ENCODE measurements at regions not wholly inside any gene's neighbourhood (a gene's known extent, or its start where the extent isn't known, plus 50 kb on each side); places are given as distances from the start of the nearest gene placed in this dataset.

DNA sequence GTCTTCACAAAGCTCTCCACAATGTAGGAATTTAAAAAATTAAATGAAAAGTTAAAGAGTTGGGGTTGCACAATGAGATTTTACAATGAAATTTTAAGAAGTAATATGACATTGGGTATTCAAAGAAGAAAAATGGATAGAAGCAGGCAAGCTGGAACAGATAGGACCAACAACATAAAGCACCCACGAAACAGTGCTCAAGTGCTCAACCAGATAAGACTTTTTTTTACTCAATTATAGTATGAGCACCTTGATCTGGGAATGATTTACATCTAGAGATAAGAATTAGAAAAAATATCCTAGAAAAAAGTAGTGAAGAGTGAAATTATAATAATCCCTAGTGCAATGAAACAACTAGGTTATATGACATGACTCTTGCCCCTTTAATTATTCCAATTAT, 1670.1 kb upstream of the ACO1 start:
- ChIA-PET CTCF (no interaction called here), POLR2A (no interaction called here)
- no peaks in the 10 kb centered on the region for H3K9me3 Mint-ChIP-seq
- H3K36me3 Mint-ChIP-seq (ENCODE audit: low read depth) = no peaks in the 10 kb centered on the region
- H3K4me1 Mint-ChIP-seq = no peaks in the 10 kb centered on the region
- no peaks in the 10 kb centered on the region for H3K27me3 Mint-ChIP-seq
- no peak overlapping the region for H3K27ac Mint-ChIP-seq
- no peak for DNase-seq
- no peak overlapping the region for H3K4me3 Mint-ChIP-seq

GRCh38 chr9:30718483-30718882, 1666.0 kb upstream of the ACO1 start:
- ChIA-PET CTCF (no interaction called here), POLR2A (no interaction called here)
- Mint-ChIP-seq H3K36me3 (ENCODE audit: low read depth) (no peaks in the 10 kb centered on the region), H3K9me3 (no peaks in the 10 kb centered on the region), H3K4me1 (no peaks in the 10 kb centered on the region), H3K27me3 (no peaks in the 10 kb centered on the region), H3K27ac (no peak overlapping the region), H3K4me3 (no peak overlapping the region)
- DNase-seq = no peak

DNA sequence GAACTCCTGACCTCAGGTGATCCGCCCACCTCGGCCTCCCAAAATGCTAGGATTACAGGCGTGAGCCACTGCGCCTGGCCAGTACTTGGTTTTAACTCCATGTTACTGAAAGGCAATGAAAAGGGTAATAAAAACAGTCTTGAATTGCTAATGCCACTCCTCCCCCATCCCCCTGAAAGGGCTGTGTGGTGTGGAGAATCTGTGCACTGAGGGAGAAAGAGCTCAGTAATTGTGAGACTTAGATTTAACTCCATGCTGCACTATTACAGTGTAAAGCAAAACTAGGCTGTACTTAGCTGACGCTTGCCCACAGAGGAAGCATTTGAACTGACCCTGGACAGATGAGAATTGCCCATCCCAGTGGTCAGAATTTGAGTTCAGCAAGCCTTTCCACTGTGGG, 1662.4 kb upstream of the ACO1 start:
- Mint-ChIP-seq H3K36me3 (ENCODE audit: low read depth) (no peaks in the 10 kb centered on the region), H3K4me3 (no peak overlapping the region), H3K27ac (no peak overlapping the region), H3K4me1 (no peaks in the 10 kb centered on the region), H3K27me3 (no peaks in the 10 kb centered on the region), H3K9me3 (no peaks in the 10 kb centered on the region)
- ChIA-PET POLR2A (no interaction called here), CTCF (no interaction called here)
- no peak for DNase-seq

GRCh38 chr9:30723656-30724055, 1660.8 kb upstream of the ACO1 start:
- no peaks in the 10 kb centered on the region for H3K9me3 Mint-ChIP-seq
- ChIA-PET POLR2A (no interaction called here), CTCF (no interaction called here)
- H3K27me3 Mint-ChIP-seq = no peaks in the 10 kb centered on the region
- no peak overlapping the region for H3K27ac Mint-ChIP-seq
- no peak for DNase-seq
- no peaks in the 10 kb centered on the region for H3K36me3 Mint-ChIP-seq (ENCODE audit: low read depth)
- no peaks in the 10 kb centered on the region for H3K4me1 Mint-ChIP-seq
- H3K4me3 Mint-ChIP-seq = no peak overlapping the region

GRCh38 chr9:30732060-30732459, 1652.4 kb upstream of the ACO1 start:
- H3K4me3 Mint-ChIP-seq = no peak overlapping the region
- no peaks in the 10 kb centered on the region for H3K4me1 Mint-ChIP-seq
- POLR2A ChIA-PET = no interaction called here
- CTCF ChIA-PET = no interaction called here
- DNase-seq = no peak
- H3K27ac Mint-ChIP-seq = no peak overlapping the region
- H3K9me3 Mint-ChIP-seq = no peaks in the 10 kb centered on the region
- no peaks in the 10 kb centered on the region for H3K27me3 Mint-ChIP-seq
- H3K36me3 Mint-ChIP-seq (ENCODE audit: low read depth) = no peaks in the 10 kb centered on the region

DNA sequence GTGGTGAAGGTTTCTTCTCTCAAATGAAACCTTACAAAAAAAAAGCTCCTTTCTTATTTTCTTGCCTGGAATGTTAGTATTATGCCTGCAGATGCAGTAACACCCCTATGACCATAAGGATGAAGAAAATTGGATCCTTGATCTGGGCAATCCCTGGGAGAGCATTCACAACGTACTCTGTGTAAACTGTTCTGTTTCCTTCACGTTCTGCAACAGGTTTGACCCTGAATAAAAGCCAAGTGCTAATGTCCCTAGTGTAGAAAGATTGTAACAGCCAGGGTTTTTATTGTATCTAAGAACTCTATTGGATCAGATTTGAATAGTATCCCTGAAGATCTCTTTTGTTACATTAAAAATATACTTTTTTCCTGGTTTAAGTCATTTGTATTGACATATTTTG, 1639.6 kb upstream of the ACO1 start:
- Mint-ChIP-seq H3K4me3 (no peak overlapping the region), H3K36me3 (ENCODE audit: low read depth) (no peaks in the 10 kb centered on the region), H3K9me3 (no peaks in the 10 kb centered on the region), H3K4me1 (no peaks in the 10 kb centered on the region), H3K27ac (no peak overlapping the region), H3K27me3 (no peaks in the 10 kb centered on the region)
- ChIA-PET CTCF (no interaction called here), POLR2A (no interaction called here)
- no peak for DNase-seq

DNA sequence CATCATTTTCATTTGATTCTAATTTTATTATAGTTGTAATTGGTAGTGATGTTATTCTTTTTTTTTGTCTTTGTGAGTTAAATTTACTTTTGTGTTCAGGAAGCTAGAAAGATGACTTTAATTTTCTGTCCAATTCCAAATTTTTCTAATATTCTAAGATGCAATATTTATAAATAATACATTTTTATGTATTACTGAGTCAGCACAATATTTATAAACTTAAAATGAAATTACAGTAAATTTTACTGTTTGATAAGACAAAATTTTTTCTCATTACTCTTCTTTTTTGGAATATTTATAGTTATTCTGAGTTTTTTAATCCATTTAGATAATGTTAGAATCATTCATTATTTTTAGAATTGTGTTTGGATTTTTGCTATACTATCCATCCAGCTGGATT, 1637.9 kb upstream of the ACO1 start:
- Mint-ChIP-seq H3K4me3 (no peak overlapping the region), H3K27me3 (no peaks in the 10 kb centered on the region), H3K9me3 (no peaks in the 10 kb centered on the region), H3K27ac (no peak overlapping the region), H3K36me3 (ENCODE audit: low read depth) (no peaks in the 10 kb centered on the region), H3K4me1 (no peaks in the 10 kb centered on the region)
- ChIA-PET POLR2A (no interaction called here), CTCF (no interaction called here)
- no peak for DNase-seq

DNA sequence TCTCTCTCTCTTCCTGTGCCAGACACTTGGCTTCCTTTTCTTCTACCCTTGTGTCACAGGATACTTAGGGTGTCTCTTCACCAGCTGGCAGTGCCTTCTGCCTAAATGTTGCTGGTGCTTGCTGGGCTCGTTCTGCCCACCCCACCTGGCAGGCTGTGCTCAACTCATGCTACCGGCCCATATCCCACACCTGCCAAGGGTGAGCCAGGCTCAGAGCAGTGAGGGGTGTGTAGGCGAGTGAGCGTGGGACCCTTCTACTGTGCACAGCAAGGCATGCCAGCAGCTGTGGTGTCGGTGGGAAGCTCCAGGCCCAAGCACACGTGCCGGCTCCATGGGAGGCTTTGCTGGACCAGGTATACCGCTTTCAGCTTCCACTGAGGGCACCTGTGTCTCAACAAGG, 1626.7 kb upstream of the ACO1 start:
- no peak overlapping the region for H3K4me3 Mint-ChIP-seq
- no peak overlapping the region for H3K27ac Mint-ChIP-seq
- H3K9me3 Mint-ChIP-seq = no peaks in the 10 kb centered on the region
- CTCF ChIA-PET = interaction anchor here (1.3 kb wide), 1 partner anchor 10 kb away, joined by 3 read pairs; no protein-coding TSS in a partner anchor
- POLR2A ChIA-PET = no interaction called here
- no peak for DNase-seq
- H3K4me1 Mint-ChIP-seq = no peaks in the 10 kb centered on the region
- H3K27me3 Mint-ChIP-seq = no peaks in the 10 kb centered on the region
- no peaks in the 10 kb centered on the region for H3K36me3 Mint-ChIP-seq (ENCODE audit: low read depth)

DNA sequence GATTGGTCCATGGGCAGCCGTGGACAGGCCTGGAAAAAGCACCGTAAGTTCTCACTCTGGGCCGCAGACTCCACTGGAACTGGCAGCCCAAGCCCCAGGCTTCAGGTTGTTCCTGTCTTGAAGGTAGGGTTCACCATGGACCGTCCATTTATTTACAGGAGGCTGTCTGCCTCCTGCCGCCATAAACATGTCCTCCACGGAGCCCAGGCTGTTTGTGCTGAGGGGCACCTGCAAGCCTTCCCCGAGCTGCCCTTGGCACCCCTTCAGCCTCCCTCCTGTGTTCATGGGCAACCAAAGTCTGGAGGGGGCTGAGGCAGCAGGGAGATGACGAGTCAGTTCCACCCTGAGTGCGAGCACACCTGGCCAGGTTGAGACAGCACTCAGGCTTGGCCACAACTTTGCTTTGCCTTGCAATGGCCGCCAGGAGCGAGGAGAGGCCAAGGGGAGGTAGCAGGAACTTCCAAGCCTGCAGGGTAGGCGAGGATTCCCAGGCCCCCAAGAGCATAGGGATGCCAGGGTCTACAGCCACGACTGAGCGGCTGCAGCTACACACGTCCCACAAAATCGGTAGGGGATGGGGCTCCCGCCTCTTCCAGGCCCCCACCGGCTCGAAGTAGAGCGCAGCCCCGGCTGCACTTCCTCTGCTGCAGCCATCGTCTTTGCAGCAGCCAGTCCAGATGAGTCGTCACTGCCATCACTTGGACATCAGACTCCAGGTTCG, 1625.6 kb upstream of the ACO1 start:
- DNase-seq = no peak
- H3K4me3 Mint-ChIP-seq = no peak overlapping the region
- H3K4me1 Mint-ChIP-seq = no peaks in the 10 kb centered on the region
- H3K27ac Mint-ChIP-seq = no peak overlapping the region
- no peaks in the 10 kb centered on the region for H3K27me3 Mint-ChIP-seq
- ChIA-PET POLR2A (no interaction called here), CTCF (interaction anchor here (1.3 kb wide), 1 partner anchor 11 kb away, joined by 3 read pairs; no protein-coding TSS in a partner anchor)
- H3K9me3 Mint-ChIP-seq = no peaks in the 10 kb centered on the region
- H3K36me3 Mint-ChIP-seq (ENCODE audit: low read depth) = no peaks in the 10 kb centered on the region

- DNase-seq = no peak
- H3K4me1 Mint-ChIP-seq = no peaks in the 10 kb centered on the region
- CTCF ChIA-PET = no interaction called here
- no peaks in the 10 kb centered on the region for H3K27me3 Mint-ChIP-seq
- H3K9me3 Mint-ChIP-seq = no peaks in the 10 kb centered on the region
- no peak overlapping the region for H3K4me3 Mint-ChIP-seq
- H3K36me3 Mint-ChIP-seq (ENCODE audit: low read depth) = no peaks in the 10 kb centered on the region
- POLR2A ChIA-PET = no interaction called here
- no peak overlapping the region for H3K27ac Mint-ChIP-seq
Observed at GRCh38 chr9:30765318-30765717, 1619.1 kb upstream of the ACO1 start.

DNA sequence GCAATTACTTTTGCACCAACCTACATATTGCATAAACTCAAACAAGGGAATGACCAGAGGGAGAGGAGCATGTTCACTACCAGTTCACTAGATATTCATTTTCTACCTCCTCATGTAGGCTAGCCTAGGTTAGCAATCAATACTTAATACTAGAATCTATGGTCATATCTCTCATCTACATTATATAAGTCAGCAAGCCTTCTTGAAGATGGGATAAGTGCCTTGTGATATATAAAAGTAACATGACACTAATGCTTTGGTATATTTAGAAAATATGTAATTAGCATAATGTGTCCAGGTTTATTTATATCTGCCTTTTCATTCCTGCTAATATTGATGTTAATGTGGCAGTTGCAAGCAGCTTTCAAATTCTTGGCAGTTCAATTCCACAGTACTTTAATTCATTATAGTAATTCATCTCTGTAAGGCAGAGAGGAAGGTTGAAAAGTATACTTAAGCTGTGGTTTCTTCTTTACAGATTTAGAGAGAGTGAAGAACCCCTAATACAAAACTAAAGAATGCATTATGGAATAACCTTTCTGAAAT, 1613.2 kb upstream of the ACO1 start:
- no peak overlapping the region for H3K27ac Mint-ChIP-seq
- ChIA-PET CTCF (no interaction called here), POLR2A (no interaction called here)
- DNase-seq = no peak
- no peaks in the 10 kb centered on the region for H3K4me1 Mint-ChIP-seq
- no peak overlapping the region for H3K4me3 Mint-ChIP-seq
- H3K27me3 Mint-ChIP-seq = no peaks in the 10 kb centered on the region
- H3K36me3 Mint-ChIP-seq (ENCODE audit: low read depth) = no peaks in the 10 kb centered on the region
- H3K9me3 Mint-ChIP-seq = no peaks in the 10 kb centered on the region

DNA sequence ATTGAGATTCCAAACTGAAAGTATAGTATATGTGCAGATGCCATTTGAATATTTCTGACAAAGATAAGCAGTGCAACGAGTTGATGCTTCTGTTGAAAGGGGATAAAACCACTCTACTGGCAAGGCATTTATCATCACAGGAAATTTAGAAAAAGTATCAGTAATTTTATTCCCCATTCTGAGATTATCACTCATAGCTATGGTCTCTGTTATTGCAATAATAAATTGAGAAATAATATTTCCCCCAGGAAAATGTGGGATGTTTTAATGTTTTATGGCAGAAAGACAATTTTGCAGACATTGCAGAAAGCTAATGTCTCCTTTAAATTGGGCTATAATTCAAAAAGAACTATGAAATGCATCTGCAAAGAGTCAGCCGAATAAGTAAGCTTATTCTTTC, 1612.7 kb upstream of the ACO1 start:
- POLR2A ChIA-PET = no interaction called here
- Mint-ChIP-seq H3K4me3 (no peak overlapping the region), H3K27ac (no peak overlapping the region), H3K27me3 (no peaks in the 10 kb centered on the region), H3K9me3 (no peaks in the 10 kb centered on the region), H3K4me1 (no peaks in the 10 kb centered on the region), H3K36me3 (ENCODE audit: low read depth) (no peaks in the 10 kb centered on the region)
- CTCF ChIA-PET = no interaction called here
- no peak for DNase-seq

- Mint-ChIP-seq H3K27me3 (no peaks in the 10 kb centered on the region), H3K36me3 (ENCODE audit: low read depth) (no peaks in the 10 kb centered on the region), H3K9me3 (no peaks in the 10 kb centered on the region), H3K27ac (no peak overlapping the region), H3K4me3 (no peak overlapping the region), H3K4me1 (no peaks in the 10 kb centered on the region)
- ChIA-PET POLR2A (no interaction called here), CTCF (no interaction called here)
- DNase-seq = no peak
Observed at GRCh38 chr9:30773427-30773826, 1611.0 kb upstream of the ACO1 start.

DNA sequence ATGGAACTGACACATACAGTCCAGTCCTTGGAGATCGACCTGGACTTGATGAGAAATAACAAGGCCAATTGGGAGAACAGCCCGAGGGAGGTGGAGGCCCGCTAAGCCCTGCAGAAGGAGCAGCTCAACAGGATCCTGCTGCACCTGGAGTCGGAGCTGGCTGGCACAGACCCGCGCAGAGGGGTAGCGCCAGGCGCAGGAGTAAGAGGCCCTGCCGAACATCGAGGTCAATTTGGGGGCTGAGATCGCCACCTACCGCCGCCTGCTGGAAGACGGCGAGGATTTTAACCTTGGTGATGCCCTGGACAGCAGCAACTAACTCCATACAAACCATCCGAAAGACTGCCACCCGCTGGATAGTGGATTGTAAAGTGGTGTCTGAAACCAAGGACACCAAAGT, 1610.1 kb upstream of the ACO1 start:
- H3K4me3 Mint-ChIP-seq = no peak overlapping the region
- ChIA-PET POLR2A (no interaction called here), CTCF (no interaction called here)
- no peak for DNase-seq
- no peak overlapping the region for H3K27ac Mint-ChIP-seq
- H3K36me3 Mint-ChIP-seq (ENCODE audit: low read depth) = no peaks in the 10 kb centered on the region
- no peaks in the 10 kb centered on the region for H3K4me1 Mint-ChIP-seq
- no peaks in the 10 kb centered on the region for H3K27me3 Mint-ChIP-seq
- H3K9me3 Mint-ChIP-seq = no peaks in the 10 kb centered on the region

All from activated CD4-positive, alpha-beta T cell treated with anti-CD3 and anti-CD28 coated beads, Interleukin-2, amount 10 ng/mL, durations not matched to agents 7 days and 5 days (primary cell).